HL-60 (cell line): ENCODE measurements at regions not wholly inside any gene's neighbourhood (a gene's known extent, or its start where the extent isn't known, plus 50 kb on each side); places are given as distances from the start of the nearest gene placed in this dataset.

Experiments used
- CTCF ChIP-seq: IDR thresholded peaks from one replicate; pipeline ENCODE4 v1.5.1; 2011; ENCODE audit warnings: low read length, control low read depth, inconsistent platforms; ENCODE audit not compliant: insufficient read depth
- POLR2AphosphoS5 ChIP-seq: IDR thresholded peaks from 2 replicates; pipeline ENCODE4 v1.6.1; 2012; ENCODE audit warnings: low read depth

- TF ChIP-seq CTCF (no peak), POLR2AphosphoS5 (no peak)
Measured at GRCh38 chr17:77464988-77465357, 324.2 kb downstream of the SEC14L1 start.
